Ovary (tissue), 7 donors: ENCODE measurements at regions not wholly inside any gene's neighbourhood (a gene's known extent, or its start where the extent isn't known, plus 50 kb on each side); places are given as distances from the start of the nearest gene placed in this dataset.

ENCODE experiments used
- DNase-seq, 5 donors: peaks; one replicate each; pipeline ENCODE4 v3.0.0-alpha.2; 2019 to 2020
- H3K27ac ChIP-seq, 2 donors: fragments of 200-600 bp; one replicate each; pipeline versions ENCODE4 v1.5.1 to v1.8.0; 2019 to 2022
- H3K27me3 ChIP-seq: fragments of 200-600 bp; one replicate; pipeline ENCODE4 v1.8.0; 2022
- H3K36me3 ChIP-seq: fragments of 200-600 bp; sonication (generic); one replicate; pipeline ENCODE4 v1.5.1; 2019
- H3K4me1 ChIP-seq: one replicate; pipeline ENCODE4 v1.8.1; 2013; ENCODE audit warnings: mild to moderate bottlenecking, moderate library complexity; ENCODE audit not compliant: insufficient read depth
- H3K4me3 ChIP-seq: fragments of 200-600 bp; sonication (generic); one replicate; pipeline ENCODE4 v1.5.1; 2017
- H3K9me3 ChIP-seq, 2 donors: fragments of 200-600 bp in 1 of 2; sonication (generic) in 1 of 2; one replicate each; pipeline versions ENCODE4 v1.5.1 to v1.8.1; 2013 to 2019; ENCODE audit warnings: mild to moderate bottlenecking in 1 of 2, moderate library complexity in 1 of 2
- CTCF ChIP-seq, 3 donors: fragments of 450-650 bp in 2 of 3; fragments of 200-600 bp in 1 of 3; IDR thresholded peaks; one replicate each; pipeline versions ENCODE4 v1.5.1 to v1.8.0; 2016 to 2022; ENCODE audit warnings: antibody characterized with exemption in 3 of 3, mild to moderate bottlenecking in 1 of 3
- EP300 ChIP-seq: sonication (generic); formaldehyde crosslinking; IDR thresholded peaks from one replicate; pipeline ENCODE4 v1.6.1; 2017; ENCODE audit warnings: antibody characterized with exemption
- POLR2A ChIP-seq: fragments of 450-650 bp; IDR thresholded peaks from one replicate; pipeline ENCODE4 v1.6.1; 2017; ENCODE audit warnings: antibody characterized with exemption, mild to moderate bottlenecking, moderate library complexity
- WGBS, 3 donors: extraction: QIAGEN DNeasy Blood & Tissue Kit in 1 of 3; methylation state at CpG; one replicate each; pipeline versions ENCODE4 v1.1.5 to v1.1.7; 2013 to 2017; 5-methylcytosine and 5-hydroxymethylcytosine counted together
- intact Hi-C, 4 donors: fragments of 100-400 bp; cut with DNase I; formaldehyde crosslinking; loops; one replicate each; pipeline versions ENCODE4 v1.11.0 to v1.15.1; 2022 to 2023
- donor health status: DM: no; HTN: no; CAD: no; lungs with moderate emphysema.
- donor health status: DM: no; HTN: no; CAD: no.
- donor health status: Bipolar disorder and iron deficiency.
- donor health status: DM: no; HTN: no; CAD: no.
- donor health status: DM: yes; HTN: yes; CAD: no.

GRCh38 chr1:222326710-222327036 is 221.2 kb downstream of the HHIPL2 start:
- no peaks in the 10 kb centered on the region for H3K36me3 ChIP-seq
- H3K4me1 ChIP-seq = no peaks in the 10 kb centered on the region
- intact Hi-C loops = no loop called here
- no peaks in the 10 kb centered on the region for H3K9me3 ChIP-seq
- no peaks in the 10 kb centered on the region for H3K27me3 ChIP-seq
- no peak for DNase-seq
- no peak for TF ChIP-seq POLR2A
- TF ChIP-seq EP300 = no peak
- no peak for TF ChIP-seq CTCF (IDR thresholded peaks at IDR 0.05)
- no peak overlapping the region for H3K27ac ChIP-seq
- no peak overlapping the region for H3K4me3 ChIP-seq

- TF ChIP-seq EP300 = no peak
- no peak for TF ChIP-seq POLR2A
- TF ChIP-seq CTCF (IDR thresholded peaks at IDR 0.05) = no peak
- H3K4me3 ChIP-seq = no peak overlapping the region
- no peaks in the 10 kb centered on the region for H3K9me3 ChIP-seq
- no peaks in the 10 kb centered on the region for H3K36me3 ChIP-seq
- no peak for DNase-seq
- no peak overlapping the region for H3K27ac ChIP-seq
- H3K27me3 ChIP-seq = no peaks in the 10 kb centered on the region
- intact Hi-C loops = no loop called here
- WGBS, 3 donors = 70 to 75% (median 72%) methylated on average over 3 of the region's 3 CpGs
- H3K4me1 ChIP-seq = no peaks in the 10 kb centered on the region
These were observed 221.7 kb downstream of the HHIPL2 start for GRCh38 chr1:222326006-222326709.

- no peak overlapping the region for H3K4me3 ChIP-seq
- H3K27ac ChIP-seq = no peak overlapping the region
- TF ChIP-seq CTCF (IDR thresholded peaks at IDR 0.05) (no peak), EP300 (no peak), POLR2A (no peak)
- no peaks in the 10 kb centered on the region for H3K4me1 ChIP-seq
- 64 to 79% (median 72%) methylated on average over 2 of the region's 2 CpGs for WGBS, 3 donors
- DNase-seq = no peak
- intact Hi-C loops = no loop called here
- no peaks in the 10 kb centered on the region for H3K9me3 ChIP-seq
- H3K36me3 ChIP-seq = no peaks in the 10 kb centered on the region
- H3K27me3 ChIP-seq = no peaks in the 10 kb centered on the region
These were observed 222.4 kb downstream of the HHIPL2 start for GRCh38 chr1:222325506-222325905.

GRCh38 chr1:222314839-222315238 is 233.1 kb downstream of the HHIPL2 start:
- 86 to 89% (median 86%) methylated on average over 2 of the region's 2 CpGs for WGBS, 3 donors
- intact Hi-C loops = no loop called here
- TF ChIP-seq CTCF (IDR thresholded peaks at IDR 0.05) (no peak), EP300 (no peak), POLR2A (no peak)

More at GRCh38 chr1:222314839-222315238, 233.1 kb downstream of the HHIPL2 start:
- Histone ChIP-seq H3K9me3 (no peaks in the 10 kb centered on the region), H3K36me3 (no peaks in the 10 kb centered on the region), H3K4me1 (no peaks in the 10 kb centered on the region), H3K27ac (no peak overlapping the region), H3K4me3 (no peak overlapping the region), H3K27me3 (no peaks in the 10 kb centered on the region)
- DNase-seq = no peak
